ENCODE measurements at regions not wholly inside any gene's neighbourhood (a gene's known extent, or its start where the extent isn't known, plus 50 kb on each side); places are given as distances from the start of the nearest gene placed in this dataset.
"Not testable (repeated sequence)": the region's sequence is repeated elsewhere in the genome, so short reads cannot be mapped to it uniquely, and the experiment has no call there.

- DNase-seq (ENCODE audit: low read depth in 2 of 2), result no peak
Measured at GRCh38 chr17:72175787-72176515, 55.1 kb downstream of the SOX9 start.

GRCh38 chr17:72176516-72176851 is 55.7 kb downstream of the SOX9 start:
- DNase-seq (ENCODE audit: low read depth in 2 of 2), result no peak

- no peak for DNase-seq (ENCODE audit: low read depth in 2 of 2)
Measured at GRCh38 chr17:72176951-72177660, 56.3 kb downstream of the SOX9 start.

GRCh38 chr17:72177738-72178137 is 56.9 kb downstream of the SOX9 start:
- no peak for DNase-seq (ENCODE audit: low read depth in 2 of 2)

GRCh38 chr17:72182371-72182873 is 61.6 kb downstream of the SOX9 start:
- no peak for DNase-seq (ENCODE audit: low read depth in 2 of 2)

GRCh38 chr17:72183194-72183685 is 62.4 kb downstream of the SOX9 start:
- DNase-seq (ENCODE audit: low read depth in 2 of 2), result no peak

- no peak for DNase-seq (ENCODE audit: low read depth in 2 of 2)
Measured at GRCh38 chr17:72184805-72185204, 64.0 kb downstream of the SOX9 start.

- no peak for DNase-seq (ENCODE audit: low read depth in 2 of 2)
Measured at GRCh38 chr17:72185564-72185963, 64.7 kb downstream of the SOX9 start.

GRCh38 chr17:72187556-72187955 is 66.7 kb downstream of the SOX9 start:
- DNase-seq (ENCODE audit: low read depth in 2 of 2), result no peak

- DNase-seq (ENCODE audit: low read depth in 2 of 2), result no peak
Measured at GRCh38 chr17:72188801-72189200, 68.0 kb downstream of the SOX9 start.

GRCh38 chr17:72189768-72190593 is 69.2 kb downstream of the SOX9 start:
- DNase-seq (ENCODE audit: low read depth in 2 of 2), result no peak

GRCh38 chr17:72191356-72191755 is 70.5 kb downstream of the SOX9 start:
- no peak for DNase-seq (ENCODE audit: low read depth in 2 of 2)

GRCh38 chr17:72191921-72192799 is 71.3 kb downstream of the SOX9 start:
- no peak for DNase-seq (ENCODE audit: low read depth in 2 of 2)

GRCh38 chr17:72192800-72193192 is 72.0 kb downstream of the SOX9 start:
- DNase-seq (ENCODE audit: low read depth in 2 of 2), result no peak

GRCh38 chr17:72193391-72194106 is 72.7 kb downstream of the SOX9 start:
- DNase-seq (ENCODE audit: low read depth in 2 of 2), result no peak

- not testable (repeated sequence) for DNase-seq (ENCODE audit: low read depth in 2 of 2)
Measured at GRCh38 chr17:72194107-72194440, 73.3 kb downstream of the SOX9 start.

GRCh38 chr17:72199256-72199655 is 78.4 kb downstream of the SOX9 start:
- no peak for DNase-seq (ENCODE audit: low read depth in 2 of 2)

- no peak for DNase-seq (ENCODE audit: low read depth in 2 of 2)
Measured at GRCh38 chr17:72204742-72205141, 83.9 kb downstream of the SOX9 start.

- DNase-seq (ENCODE audit: low read depth in 2 of 2), result no peak
Measured at GRCh38 chr17:72205357-72205756, 84.5 kb downstream of the SOX9 start.

GRCh38 chr17:72205822-72206221 is 85.0 kb downstream of the SOX9 start:
- no peak for DNase-seq (ENCODE audit: low read depth in 2 of 2)

GRCh38 chr17:72206376-72206775 is 85.6 kb downstream of the SOX9 start:
- no peak for DNase-seq (ENCODE audit: low read depth in 2 of 2)
